Activated T-cell treated with anti-CD3 and anti-CD28 coated beads, Interleukin-2, amount 50 U/mL, for 72 hours (primary cell): ENCODE measurements at regions not wholly inside any gene's neighbourhood (a gene's known extent, or its start where the extent isn't known, plus 50 kb on each side); places are given as distances from the start of the nearest gene placed in this dataset.

Experiments
- ATAC-seq, 2 donors: fragments of 150-1000 bp; cut with Tn5 transposase; replicated peaks in 1 of 2; 2 replicates each; pipeline ENCODE4 v1.10.0; 2021; ENCODE audit warnings: moderate library complexity in 2 of 2, mild to moderate bottlenecking in 1 of 2
- DNase-seq, 2 donors: peaks; one replicate each; pipeline ENCODE4 v3.0.0; 2021 to 2022; ENCODE audit warnings: mixed read lengths in 1 of 2
- H3K27ac Mint-ChIP-seq: one replicate; pipeline ENCODE4 v1.8.0; 2022; ENCODE audit warnings: mild to moderate bottlenecking, moderate library complexity, mixed read lengths
- H3K27me3 Mint-ChIP-seq: one replicate; pipeline ENCODE4 v1.8.0; 2022; ENCODE audit warnings: low read depth, mixed read lengths
- H3K36me3 Mint-ChIP-seq, 2 donors: one replicate each; pipeline ENCODE4 v1.8.0; 2022; ENCODE audit warnings: mixed read lengths in 2 of 2, mild to moderate bottlenecking in 1 of 2; ENCODE audit not compliant: insufficient read depth in 2 of 2
- H3K4me1 Mint-ChIP-seq: one replicate; pipeline ENCODE4 v1.8.0; 2022; ENCODE audit warnings: low read depth, mixed read lengths
- H3K4me3 Mint-ChIP-seq, 2 donors: one replicate each; pipeline ENCODE4 v1.8.0; 2022; ENCODE audit warnings: mild to moderate bottlenecking in 2 of 2, mixed read lengths in 2 of 2, moderate library complexity in 2 of 2
- H3K9me3 Mint-ChIP-seq, 2 donors: one replicate each; pipeline ENCODE4 v1.8.0; 2022; ENCODE audit warnings: mixed read lengths in 2 of 2

DNA sequence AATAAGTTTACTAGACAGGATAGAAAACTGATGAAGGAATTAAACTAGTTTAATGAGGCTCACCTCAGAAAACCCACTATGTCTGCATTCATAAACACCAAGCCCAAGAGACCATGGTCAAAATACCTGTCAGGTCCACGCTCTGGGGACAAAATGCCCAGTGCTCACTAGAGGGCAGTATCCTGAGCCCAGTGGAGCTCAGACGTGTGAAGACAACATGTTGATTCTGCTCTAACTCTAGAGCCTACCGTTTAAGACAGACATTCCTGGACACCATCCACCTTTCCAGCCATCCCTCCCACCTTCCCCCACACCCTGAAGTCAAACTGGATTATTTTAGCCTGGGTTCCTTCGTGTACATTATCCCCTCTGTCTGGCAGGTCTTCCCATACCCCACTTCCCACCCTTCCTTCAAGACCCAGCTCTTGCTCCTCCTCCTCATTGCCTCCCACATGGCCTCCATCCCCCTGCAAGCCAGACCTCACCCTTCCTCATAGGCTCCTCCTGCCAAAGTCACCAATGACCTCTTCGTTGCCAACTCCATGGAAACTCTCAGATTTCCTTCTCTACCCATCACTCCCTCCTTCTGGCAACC, 142.3 kb upstream of the FSTL4 start:
- no peak overlapping the region for H3K4me3 Mint-ChIP-seq
- no peaks in the 10 kb centered on the region for H3K36me3 Mint-ChIP-seq
- H3K27me3 Mint-ChIP-seq = peaks cover 38% of the 10 kb centered on the region
- peaks cover 9% of the 10 kb centered on the region for H3K4me1 Mint-ChIP-seq
- no peaks in the 10 kb centered on the region for H3K9me3 Mint-ChIP-seq
- ATAC-seq (peak; percentile 58 to 68), DNase-seq (peak; percentile 38 to 44)
- H3K27ac Mint-ChIP-seq = no peak overlapping the region

DNA sequence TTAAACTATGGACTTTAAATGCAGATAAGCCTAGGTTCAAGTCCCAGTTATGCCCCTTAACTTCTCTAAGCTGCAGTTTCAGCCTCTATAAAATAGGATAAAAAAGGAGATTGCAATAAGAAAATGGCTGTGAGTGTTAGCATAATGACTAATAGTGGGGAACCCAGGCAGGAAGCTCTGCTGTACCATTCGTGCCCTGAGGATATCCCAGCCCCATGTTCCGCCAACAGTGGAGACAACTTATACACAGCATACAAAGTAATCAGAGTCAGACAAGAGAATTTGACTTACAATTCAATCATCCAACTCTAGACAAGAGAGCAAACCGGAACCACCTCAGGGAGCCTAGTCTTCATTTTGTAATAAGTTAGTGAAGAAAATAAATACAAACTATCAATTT, 141.5 kb upstream of the FSTL4 start:
- Mint-ChIP-seq H3K27ac (no peak overlapping the region), H3K27me3 (peaks cover 41% of the 10 kb centered on the region), H3K4me3 (no peak overlapping the region), H3K4me1 (peaks cover 14% of the 10 kb centered on the region), H3K36me3 (no peaks in the 10 kb centered on the region), H3K9me3 (no peaks in the 10 kb centered on the region)
- ATAC-seq (no peak), DNase-seq (no peak)

DNA sequence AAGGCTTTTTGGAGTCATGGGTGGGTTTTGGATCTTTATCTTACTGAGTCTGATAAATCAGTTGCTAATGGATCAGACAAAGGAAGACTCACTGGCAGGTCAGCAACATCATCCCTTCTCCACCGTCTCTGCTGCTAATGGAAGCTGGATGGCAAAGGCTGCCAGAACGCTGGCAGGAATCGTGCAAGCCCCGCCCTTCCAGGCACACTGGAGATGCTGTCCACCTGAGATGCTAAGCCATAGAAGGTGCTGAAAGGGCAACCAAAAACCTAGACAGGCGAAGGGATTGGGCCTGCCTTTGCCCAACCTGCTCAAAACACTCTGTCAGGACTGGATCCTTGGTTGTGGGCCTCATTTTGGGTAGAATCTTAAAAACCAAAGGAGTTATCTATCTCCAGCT, 139.5 kb upstream of the FSTL4 start:
- Mint-ChIP-seq H3K9me3 (no peaks in the 10 kb centered on the region), H3K27me3 (peaks cover 40% of the 10 kb centered on the region), H3K36me3 (no peaks in the 10 kb centered on the region), H3K4me1 (peaks cover 14% of the 10 kb centered on the region), H3K27ac (no peak overlapping the region), H3K4me3 (no peak overlapping the region)
- DNase-seq (no peak), ATAC-seq (no peak)

DNA sequence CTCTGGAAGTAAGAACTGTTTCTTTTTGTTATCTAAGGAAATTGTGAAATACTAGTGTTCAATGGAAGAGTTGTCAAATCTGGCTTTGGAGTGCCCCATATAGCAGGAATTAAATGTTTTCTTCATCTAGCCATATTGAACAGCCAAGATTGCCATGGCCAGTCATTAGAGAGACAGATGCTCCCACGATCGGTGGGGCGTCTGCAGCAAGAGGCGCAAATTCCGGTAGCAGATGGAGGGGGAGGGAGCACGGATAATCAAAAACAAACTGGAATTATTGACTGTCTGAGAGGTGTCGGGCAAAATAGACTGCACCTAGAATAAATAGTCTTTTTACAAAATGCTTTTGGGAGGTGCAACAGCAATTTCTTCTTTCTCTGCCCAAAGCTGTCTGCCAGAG, 139.1 kb upstream of the FSTL4 start:
- Mint-ChIP-seq H3K27me3 (peaks cover 36% of the 10 kb centered on the region), H3K27ac (no peak overlapping the region), H3K4me1 (peaks cover 14% of the 10 kb centered on the region), H3K9me3 (no peaks in the 10 kb centered on the region), H3K36me3 (no peaks in the 10 kb centered on the region), H3K4me3 (no peak overlapping the region)
- DNase-seq = no peak
- ATAC-seq = no peak

DNA sequence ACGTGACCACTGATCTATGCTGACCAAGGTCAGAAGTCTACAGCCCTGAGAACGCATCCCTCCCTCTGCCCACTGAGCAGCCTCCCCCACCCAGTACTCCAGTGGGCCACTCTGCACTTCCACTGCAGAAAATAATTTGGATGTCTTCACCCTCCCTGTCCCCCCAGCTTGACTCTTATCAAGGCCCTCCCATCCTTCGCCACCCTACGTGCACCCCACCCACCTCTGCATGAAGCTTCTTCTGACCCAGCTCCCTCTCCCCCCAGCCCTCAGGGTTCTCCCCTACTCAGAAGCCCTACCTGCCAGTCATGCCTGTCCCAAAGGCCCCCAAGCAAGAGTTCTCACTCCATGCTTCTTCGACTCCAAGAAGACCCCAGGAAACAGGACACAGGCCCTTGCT, 138.5 kb upstream of the FSTL4 start:
- Mint-ChIP-seq H3K27me3 (peaks cover 31% of the 10 kb centered on the region), H3K4me1 (peaks cover 14% of the 10 kb centered on the region), H3K27ac (no peak overlapping the region), H3K9me3 (no peaks in the 10 kb centered on the region), H3K4me3 (no peak overlapping the region), H3K36me3 (no peaks in the 10 kb centered on the region)
- ATAC-seq (no peak), DNase-seq (no peak)

DNA sequence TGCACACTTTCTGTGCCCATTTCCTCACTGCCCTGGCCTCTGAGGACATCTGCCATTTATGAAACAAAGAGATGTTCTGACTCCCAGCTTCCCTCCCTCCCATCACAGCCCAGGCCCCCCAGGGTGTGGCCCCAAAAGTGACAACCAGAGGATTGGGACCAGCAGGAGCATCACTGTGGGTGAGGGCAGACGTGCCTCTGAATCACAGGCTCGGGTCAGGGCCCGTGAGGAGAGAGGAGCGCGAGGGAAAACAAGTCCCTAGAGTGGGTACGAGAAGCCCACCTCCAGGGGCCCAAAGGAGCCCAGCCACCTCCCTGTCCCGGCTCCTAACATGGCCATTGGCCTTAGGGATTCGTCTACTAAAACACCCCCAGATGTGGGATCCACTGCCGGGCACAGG, 138.0 kb upstream of the FSTL4 start:
- H3K27me3 Mint-ChIP-seq = peaks cover 26% of the 10 kb centered on the region
- no peaks in the 10 kb centered on the region for H3K36me3 Mint-ChIP-seq

DNA sequence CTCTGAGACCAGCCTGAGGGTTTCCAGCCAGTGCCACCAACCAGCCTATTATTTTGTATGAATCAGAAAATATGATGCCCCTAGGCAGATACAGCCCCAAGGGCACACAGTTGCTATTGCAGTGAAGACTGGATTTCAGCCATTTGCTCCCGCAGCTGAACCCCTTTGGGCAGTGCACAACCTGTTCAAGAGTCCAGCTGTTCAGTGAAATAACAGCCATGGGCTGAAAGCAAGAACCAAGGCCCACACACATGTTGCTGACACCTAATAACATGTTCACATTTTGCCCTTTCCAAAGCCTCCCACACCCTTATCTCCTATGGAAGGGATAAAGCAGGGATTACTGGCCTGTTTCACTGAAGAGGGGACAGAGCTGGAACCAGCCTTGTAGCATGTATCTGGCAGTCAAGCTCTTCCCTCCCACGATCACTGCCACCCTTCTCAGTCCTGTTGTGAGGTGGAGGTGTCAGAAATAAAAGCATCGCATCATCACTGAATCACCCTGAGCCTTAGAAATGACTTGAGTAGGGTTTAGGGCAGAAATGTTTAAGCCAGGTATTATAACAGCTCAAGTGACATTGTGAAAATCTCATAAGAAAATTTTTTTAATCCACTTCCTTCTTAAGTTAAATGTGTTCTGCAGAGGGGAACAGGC, 137.1 kb upstream of the FSTL4 start:
- Mint-ChIP-seq H3K4me3 (no peak overlapping the region), H3K9me3 (no peaks in the 10 kb centered on the region), H3K36me3 (no peaks in the 10 kb centered on the region), H3K27me3 (peaks cover 17% of the 10 kb centered on the region), H3K4me1 (peaks cover 8% of the 10 kb centered on the region), H3K27ac (no peak overlapping the region)
- DNase-seq (peak; percentile 21 to 25), ATAC-seq (peak; percentile 80 to 93)

More for the DNA sequence above, 138.0 kb upstream of the FSTL4 start:
- Mint-ChIP-seq H3K9me3 (no peaks in the 10 kb centered on the region), H3K27ac (no peak overlapping the region), H3K4me1 (peaks cover 14% of the 10 kb centered on the region), H3K4me3 (no peak overlapping the region)
- DNase-seq (no peak), ATAC-seq (no peak)

DNA sequence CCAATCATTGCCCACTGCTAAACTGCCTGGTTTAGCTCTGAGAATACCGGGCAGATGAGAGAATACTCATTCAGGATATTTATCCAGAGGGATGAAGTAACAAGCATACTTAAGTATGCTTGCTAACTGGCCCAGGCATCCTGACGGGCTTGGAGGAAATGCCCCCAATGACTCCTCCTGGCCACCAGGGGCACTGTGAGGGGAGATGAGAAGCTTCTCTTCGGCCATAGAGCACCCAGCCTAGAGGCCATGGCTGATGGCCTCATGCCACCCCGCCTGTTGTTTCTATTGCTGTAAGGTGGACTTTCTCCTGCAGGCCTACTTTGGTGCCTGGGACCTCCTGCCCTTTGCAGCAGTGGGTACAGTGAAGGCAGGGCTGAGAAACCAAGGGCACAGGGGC, 134.5 kb upstream of the FSTL4 start:
- H3K27ac Mint-ChIP-seq = no peak overlapping the region
- DNase-seq = peak in 1 of 2 donors; percentile 8
- ATAC-seq = no peak

DNA sequence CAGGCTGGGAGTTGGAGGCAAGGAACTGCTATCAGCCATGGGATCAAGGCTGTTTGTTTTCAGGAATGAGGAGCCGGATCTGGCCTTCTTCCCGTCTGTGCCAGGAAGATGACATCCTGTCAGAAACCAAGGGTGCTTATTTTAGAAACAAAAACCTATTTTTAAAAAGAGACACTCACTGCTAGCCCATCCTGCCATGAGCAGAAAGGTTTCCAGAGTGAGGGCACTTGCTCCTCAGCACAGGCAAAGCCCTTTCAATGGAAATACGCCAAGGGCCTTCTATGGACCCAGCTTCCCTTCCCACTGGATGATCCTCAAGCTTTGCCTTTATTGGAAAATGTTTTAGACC, 132.6 kb upstream of the FSTL4 start:
- Mint-ChIP-seq H3K36me3 (no peaks in the 10 kb centered on the region), H3K9me3 (no peaks in the 10 kb centered on the region), H3K4me1 (peaks cover 7% of the 10 kb centered on the region), H3K27me3 (peaks cover 41% of the 10 kb centered on the region), H3K4me3 (no peak overlapping the region), H3K27ac (no peak overlapping the region)
- DNase-seq = no peak
- no peak for ATAC-seq

More for the DNA sequence above, 134.5 kb upstream of the FSTL4 start:
- Mint-ChIP-seq H3K4me3 (no peak overlapping the region), H3K36me3 (no peaks in the 10 kb centered on the region), H3K27me3 (peaks cover 33% of the 10 kb centered on the region), H3K9me3 (no peaks in the 10 kb centered on the region), H3K4me1 (peaks cover 7% of the 10 kb centered on the region)

DNA sequence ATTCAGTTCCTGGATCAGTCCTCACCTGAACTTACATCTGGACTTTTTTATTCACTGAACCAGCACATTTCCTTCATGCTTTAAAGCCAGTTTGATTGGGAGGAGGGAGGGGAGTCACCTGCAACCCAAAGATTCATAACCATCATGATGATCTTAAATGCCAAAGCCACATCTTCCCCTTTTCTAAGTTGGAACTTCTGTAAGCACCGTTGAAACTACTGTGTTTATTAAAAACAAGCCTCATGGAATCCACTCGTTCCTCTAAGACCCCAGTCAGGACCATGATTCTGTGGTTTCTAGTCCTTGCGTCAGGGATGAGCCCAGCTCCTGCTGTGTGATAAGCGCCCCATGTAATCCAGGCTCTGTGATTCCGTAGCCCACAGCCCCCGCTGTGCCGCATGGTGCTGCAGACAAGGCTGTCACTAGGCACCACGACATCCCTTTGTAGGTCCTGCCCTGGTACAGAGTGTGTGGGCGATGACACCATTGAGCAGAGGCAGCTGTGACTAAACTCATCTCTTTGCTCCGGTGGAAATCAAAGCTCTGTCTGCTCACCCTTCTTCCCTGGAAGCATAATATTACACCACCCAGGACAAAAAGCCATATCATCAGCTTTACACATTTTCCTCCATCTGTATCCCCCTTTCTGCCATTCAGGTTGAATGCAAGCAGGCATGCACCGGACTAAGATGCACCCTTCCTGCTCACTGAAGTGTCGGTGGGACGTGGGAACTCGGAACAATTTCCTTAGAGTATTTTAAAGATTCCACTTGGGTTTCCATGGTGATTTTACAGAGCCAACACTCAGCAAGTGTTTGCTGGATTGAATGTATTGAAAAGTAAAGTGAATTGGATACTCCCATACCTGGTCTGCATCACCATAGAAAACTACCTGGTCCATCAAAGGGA, 132.0 kb upstream of the FSTL4 start:
- peaks cover under 1% of the 10 kb centered on the region for H3K4me1 Mint-ChIP-seq
- DNase-seq (no peak), ATAC-seq (peak in 1 of 2 donors; percentile 33)
- no peaks in the 10 kb centered on the region for H3K36me3 Mint-ChIP-seq
- no peak overlapping the region for H3K4me3 Mint-ChIP-seq
- H3K27ac Mint-ChIP-seq = no peak overlapping the region
- H3K27me3 Mint-ChIP-seq = peaks cover 41% of the 10 kb centered on the region
- H3K9me3 Mint-ChIP-seq = no peaks in the 10 kb centered on the region

DNA sequence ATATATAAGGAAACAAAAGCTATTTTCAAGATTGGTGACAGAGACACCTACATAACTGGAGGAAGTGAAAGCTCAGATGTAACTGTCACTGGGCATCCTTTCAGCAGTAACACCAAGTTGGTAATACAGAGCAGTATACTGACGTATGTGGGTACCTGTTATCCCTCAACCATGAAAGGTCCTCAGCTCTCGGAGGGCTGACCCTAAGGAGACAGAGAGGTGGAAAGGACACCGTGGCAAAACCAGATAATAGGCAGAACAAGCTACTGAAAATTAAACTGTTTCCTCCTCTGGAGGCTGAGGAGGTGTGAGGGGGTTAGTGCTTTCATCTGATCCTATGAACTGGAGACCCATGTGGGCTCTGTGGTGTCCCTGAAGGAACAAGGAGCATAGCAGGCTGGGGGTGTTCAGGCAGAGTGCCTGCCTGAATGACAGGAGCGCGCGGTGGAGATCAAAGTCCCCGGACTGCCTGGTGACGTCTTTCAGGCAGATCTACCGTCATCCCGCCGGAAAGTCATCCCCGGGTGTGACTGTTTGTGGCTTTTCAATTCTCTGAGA, 130.2 kb upstream of the FSTL4 start:
- H3K4me1 Mint-ChIP-seq = no peaks in the 10 kb centered on the region
- no peaks in the 10 kb centered on the region for H3K9me3 Mint-ChIP-seq
- H3K27ac Mint-ChIP-seq = no peak overlapping the region
- H3K36me3 Mint-ChIP-seq = no peaks in the 10 kb centered on the region
- H3K4me3 Mint-ChIP-seq = no peak overlapping the region
- ATAC-seq (no peak), DNase-seq (no peak)
- H3K27me3 Mint-ChIP-seq = peaks cover 32% of the 10 kb centered on the region

DNA sequence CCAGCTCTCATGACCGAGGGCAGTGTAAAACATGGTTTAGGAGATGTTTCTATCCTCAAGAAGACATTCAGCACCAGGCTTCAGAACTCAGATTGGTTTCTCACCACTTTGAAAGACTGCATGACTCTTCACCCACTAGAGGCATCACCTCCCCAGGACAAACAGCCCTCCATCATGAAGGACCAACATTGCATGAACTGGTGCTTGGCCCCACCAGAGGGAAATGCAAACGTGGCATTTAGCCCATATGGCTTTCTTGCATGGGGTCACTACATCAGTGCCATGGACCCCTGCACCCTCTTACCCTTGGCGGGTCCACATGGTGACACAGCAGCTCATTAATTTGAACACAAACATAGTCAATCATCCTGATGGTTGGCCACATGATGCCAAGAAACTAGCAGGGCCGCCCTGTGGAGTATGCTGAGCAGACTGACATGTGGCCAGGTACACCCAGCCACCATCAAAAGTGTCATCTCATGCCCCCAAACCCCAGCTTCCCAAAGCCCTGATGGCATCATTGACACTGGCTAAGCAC, 129.5 kb upstream of the FSTL4 start:
- Mint-ChIP-seq H3K4me3 (no peak overlapping the region), H3K9me3 (no peaks in the 10 kb centered on the region), H3K27me3 (peaks cover 32% of the 10 kb centered on the region), H3K4me1 (no peaks in the 10 kb centered on the region), H3K27ac (no peak overlapping the region), H3K36me3 (no peaks in the 10 kb centered on the region)
- DNase-seq (no peak), ATAC-seq (no peak)

DNA sequence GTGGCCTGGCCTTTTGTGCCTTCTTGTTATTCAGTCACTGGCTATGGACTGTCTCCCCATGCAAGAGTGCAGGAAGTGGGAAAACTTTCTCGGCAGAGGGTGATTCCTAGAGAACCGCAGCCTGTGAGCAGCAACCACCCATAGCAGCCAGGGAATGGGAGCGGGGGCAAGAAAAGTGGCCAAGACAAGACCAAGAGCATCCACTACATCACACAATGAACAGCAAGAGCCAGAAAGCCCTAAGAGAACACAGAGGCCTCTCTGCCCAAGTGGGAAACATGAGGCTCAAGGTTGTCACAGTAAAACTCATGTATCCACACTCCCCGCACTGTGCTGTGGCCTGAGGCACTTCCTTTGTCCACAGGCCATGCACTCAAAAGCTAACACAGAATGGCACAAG, 129.1 kb upstream of the FSTL4 start:
- H3K9me3 Mint-ChIP-seq = no peaks in the 10 kb centered on the region
- ATAC-seq (no peak), DNase-seq (no peak)
- no peaks in the 10 kb centered on the region for H3K36me3 Mint-ChIP-seq
- H3K4me1 Mint-ChIP-seq = no peaks in the 10 kb centered on the region
- no peak overlapping the region for H3K4me3 Mint-ChIP-seq
- H3K27me3 Mint-ChIP-seq = peaks cover 32% of the 10 kb centered on the region
- H3K27ac Mint-ChIP-seq = no peak overlapping the region
